ENCODE measurements at regions not wholly inside any gene's neighbourhood (a gene's known extent, or its start where the extent isn't known, plus 50 kb on each side); places are given as distances from the start of the nearest gene placed in this dataset.

DNA sequence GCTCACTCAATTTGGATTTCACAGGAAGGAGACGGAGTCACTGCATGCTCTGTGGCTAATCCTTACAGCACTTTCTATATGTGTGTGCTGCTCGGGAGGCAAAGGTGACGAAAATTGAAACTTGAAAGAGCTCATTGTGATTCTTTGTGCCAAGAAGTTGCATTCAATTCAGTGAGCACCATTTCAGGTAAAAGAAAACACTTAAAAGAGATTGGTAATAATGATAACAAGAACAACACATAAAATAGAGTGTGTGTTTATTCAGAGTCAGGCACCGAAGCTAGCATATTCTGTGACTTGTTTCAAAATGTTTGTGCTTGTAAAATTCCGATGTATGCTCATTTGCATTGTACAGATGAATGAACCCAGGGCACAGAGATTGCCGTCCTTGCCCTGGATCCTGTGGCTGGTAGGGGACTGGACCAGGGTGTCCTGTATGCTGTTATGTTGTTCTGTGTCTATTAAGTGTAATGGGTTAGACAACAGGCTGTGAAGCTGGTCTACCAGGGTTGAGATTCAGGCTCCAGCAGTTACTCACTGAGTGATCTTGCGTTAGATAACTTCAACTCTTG lies 193.3 kb upstream of the PROK2 start:
- no peak overlapping the region for H3K4me3 Mint-ChIP-seq
- no peak overlapping the region for H3K27ac Mint-ChIP-seq
- H3K9me3 Mint-ChIP-seq = peaks cover 4% of the 10 kb centered on the region
- no peak for TF ChIP-seq CTCF (IDR thresholded peaks at IDR 0.05; ENCODE audit: unreplicated experiment)
- DNase-seq (ENCODE audit: low spot score in 2 of 2, unreplicated experiment in 2 of 2) = no peak
- peaks cover 12% of the 10 kb centered on the region for H3K4me1 Mint-ChIP-seq
- no peaks in the 10 kb centered on the region for H3K36me3 Mint-ChIP-seq
- H3K27me3 Mint-ChIP-seq (ENCODE audit: low read depth) = no peaks in the 10 kb centered on the region

GRCh38 chr3:71977525-71977924 lies 192.6 kb upstream of the PROK2 start:
- no peak for TF ChIP-seq CTCF (IDR thresholded peaks at IDR 0.05; ENCODE audit: unreplicated experiment)
- Mint-ChIP-seq H3K27ac (no peak overlapping the region), H3K4me1 (peaks cover 12% of the 10 kb centered on the region), H3K36me3 (no peaks in the 10 kb centered on the region), H3K9me3 (peaks cover 4% of the 10 kb centered on the region), H3K4me3 (no peak overlapping the region), H3K27me3 (ENCODE audit: low read depth) (peaks cover 4% of the 10 kb centered on the region)
- DNase-seq (ENCODE audit: low spot score in 2 of 2, unreplicated experiment in 2 of 2) = no peak

- Mint-ChIP-seq H3K9me3 (peaks cover 4% of the 10 kb centered on the region), H3K36me3 (no peaks in the 10 kb centered on the region), H3K4me1 (peaks cover 12% of the 10 kb centered on the region), H3K4me3 (no peak overlapping the region), H3K27me3 (ENCODE audit: low read depth) (peaks cover 17% of the 10 kb centered on the region), H3K27ac (no peak overlapping the region)
- TF ChIP-seq CTCF (IDR thresholded peaks at IDR 0.05; ENCODE audit: unreplicated experiment) = no peak
- DNase-seq (ENCODE audit: low spot score in 2 of 2, unreplicated experiment in 2 of 2) = no peak
Measured at GRCh38 chr3:71975573-71975972, 190.6 kb upstream of the PROK2 start.

- Mint-ChIP-seq H3K9me3 (peaks cover 4% of the 10 kb centered on the region), H3K27me3 (ENCODE audit: low read depth) (peaks cover 25% of the 10 kb centered on the region), H3K4me1 (peaks cover 12% of the 10 kb centered on the region), H3K27ac (no peak overlapping the region), H3K36me3 (no peaks in the 10 kb centered on the region), H3K4me3 (no peak overlapping the region)
- no peak for TF ChIP-seq CTCF (IDR thresholded peaks at IDR 0.05; ENCODE audit: unreplicated experiment)
- DNase-seq (ENCODE audit: low spot score in 2 of 2, unreplicated experiment in 2 of 2) = no peak
Measured at GRCh38 chr3:71974786-71975185, 189.8 kb upstream of the PROK2 start.

- no peak overlapping the region for H3K27ac Mint-ChIP-seq
- H3K27me3 Mint-ChIP-seq (ENCODE audit: low read depth) = peaks cover 29% of the 10 kb centered on the region
- no peak for DNase-seq (ENCODE audit: low spot score in 2 of 2, unreplicated experiment in 2 of 2)
- no peak for TF ChIP-seq CTCF (IDR thresholded peaks at IDR 0.05; ENCODE audit: unreplicated experiment)
- peaks cover 4% of the 10 kb centered on the region for H3K9me3 Mint-ChIP-seq
- H3K36me3 Mint-ChIP-seq = no peaks in the 10 kb centered on the region
- H3K4me3 Mint-ChIP-seq = no peak overlapping the region
- peaks cover 9% of the 10 kb centered on the region for H3K4me1 Mint-ChIP-seq
Measured at GRCh38 chr3:71973274-71974030, 188.5 kb upstream of the PROK2 start.
